HG03571 (cell line): ENCODE measurements at regions not wholly inside any gene's neighbourhood (a gene's known extent, or its start where the extent isn't known, plus 50 kb on each side); places are given as distances from the start of the nearest gene placed in this dataset.

Source experiments
- ATAC-seq: cut with Tn5 transposase; IDR thresholded peaks from one replicate; pipeline ENCODE4 v1.9.1; 2021; ENCODE audit not compliant: unreplicated experiment

DNA sequence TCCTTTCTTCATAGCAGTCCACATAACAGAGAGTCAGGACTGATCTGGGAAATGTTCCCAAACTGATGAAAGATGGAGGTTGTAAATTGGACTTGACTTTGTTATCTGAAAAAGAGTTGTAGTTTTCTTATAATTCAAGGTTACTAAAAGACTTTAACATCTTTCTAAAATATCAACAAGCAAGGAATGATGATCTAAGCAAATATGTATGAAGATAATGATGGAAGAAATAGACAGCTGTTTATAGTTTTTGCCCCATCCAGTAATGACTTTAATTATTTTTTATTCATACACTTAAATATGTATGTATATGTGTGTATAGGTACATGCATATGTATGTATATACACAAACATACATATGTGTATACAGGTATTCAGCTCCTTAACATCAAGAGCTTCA, 411.1 kb upstream of the SPOCK3 start:
- no peak for ATAC-seq

- ATAC-seq = no peak
Measured at GRCh38 chr4:167652267-167652666, 418.0 kb upstream of the SPOCK3 start.

GRCh38 chr4:167688660-167689142, 403.6 kb upstream of the ANXA10 start:
- no peak for ATAC-seq

DNA sequence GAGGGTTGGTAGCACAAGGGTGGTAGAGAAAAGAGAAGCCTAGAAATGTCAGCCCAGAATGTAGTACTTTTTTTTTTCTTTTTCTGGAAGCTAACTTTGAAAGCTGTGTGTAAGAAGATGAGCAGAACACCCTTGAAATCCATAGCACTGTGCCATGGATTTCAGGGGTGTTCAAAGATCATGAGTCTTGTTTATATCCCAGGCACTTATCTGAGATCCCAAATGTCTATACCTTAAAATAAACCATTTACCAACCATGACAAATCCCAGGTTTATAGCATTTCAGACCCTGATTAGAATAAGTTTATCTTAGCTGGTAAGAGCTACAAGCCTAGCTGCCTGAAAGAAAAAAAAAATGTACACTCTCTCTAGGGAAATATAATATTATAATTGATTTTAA, 389.9 kb upstream of the ANXA10 start:
- no peak for ATAC-seq

DNA sequence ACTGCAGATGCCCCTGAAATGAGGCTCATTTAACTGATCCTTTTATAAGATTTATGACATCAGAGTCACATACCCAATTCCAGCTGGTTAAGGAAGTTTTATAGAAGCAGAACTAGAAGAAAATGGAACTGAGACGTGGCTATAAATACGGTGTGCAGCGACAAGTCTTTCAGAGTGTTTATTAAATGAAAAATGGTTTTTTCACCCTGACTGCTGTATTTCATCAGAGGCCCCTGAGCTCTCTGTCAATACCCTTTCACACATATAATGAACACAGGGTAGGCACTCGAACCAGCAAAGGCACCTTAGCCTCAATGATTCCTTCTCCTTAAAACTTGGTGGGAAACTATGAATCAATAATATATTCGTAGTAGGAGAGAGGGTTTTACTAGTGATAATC, 380.8 kb upstream of the ANXA10 start:
- no peak for ATAC-seq

DNA sequence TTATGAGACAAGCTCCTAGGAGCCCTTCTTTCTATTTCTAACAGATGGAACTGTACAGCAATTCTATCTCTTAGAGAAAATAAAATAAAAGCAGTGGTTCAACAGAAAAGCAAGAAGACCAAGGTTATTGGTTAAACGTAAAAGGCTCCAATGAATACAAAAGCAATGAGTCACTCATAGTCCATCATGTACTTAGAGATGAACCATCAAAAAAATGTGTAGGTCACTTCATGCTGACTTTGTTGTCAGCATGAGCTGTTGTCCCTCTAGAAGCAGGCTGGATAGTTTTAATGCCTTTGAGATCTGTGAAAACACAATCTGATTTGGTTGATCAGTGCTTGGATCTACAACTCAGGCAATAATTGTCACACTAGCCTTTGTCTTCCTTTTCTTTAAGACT, 378.6 kb upstream of the ANXA10 start:
- no peak for ATAC-seq

DNA sequence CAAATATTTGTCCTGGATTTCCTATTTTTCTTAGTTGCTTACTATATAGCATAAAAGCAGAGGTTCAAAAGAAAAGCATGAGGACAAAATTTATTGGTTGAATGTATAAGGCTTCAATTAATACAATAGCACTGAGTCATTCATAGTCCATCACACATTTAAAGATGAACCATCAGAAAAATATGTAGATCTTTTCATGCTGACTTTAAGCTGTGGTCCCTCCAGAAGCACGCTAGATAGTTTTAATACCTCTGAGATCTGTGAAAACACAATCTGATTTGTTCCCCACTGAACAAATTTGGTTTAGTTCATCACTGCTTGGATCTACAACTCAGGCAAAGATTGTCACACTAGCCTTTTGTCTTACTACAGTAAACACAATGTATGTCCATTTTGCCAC, 377.2 kb upstream of the ANXA10 start:
- no peak for ATAC-seq

DNA sequence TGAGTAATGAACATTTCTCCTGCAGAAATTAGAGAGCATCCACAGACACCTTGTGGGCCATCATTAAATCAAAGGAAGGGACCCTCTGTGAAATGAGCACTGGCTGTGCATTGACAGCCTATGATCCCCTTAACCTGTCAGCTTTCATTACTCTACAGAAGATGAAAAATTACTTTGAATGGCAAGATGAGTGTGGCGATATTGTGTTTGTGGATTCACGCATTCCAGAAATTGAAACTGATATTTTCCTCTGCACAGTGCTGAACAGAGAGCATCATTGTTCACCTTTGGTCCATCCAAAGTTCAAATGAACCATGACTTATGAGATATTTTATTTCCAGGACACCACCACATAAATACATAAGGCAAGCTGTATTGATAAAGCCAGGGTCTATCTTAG, 374.8 kb upstream of the ANXA10 start:
- ATAC-seq = no peak

- ATAC-seq = no peak
Measured at GRCh38 chr4:167721617-167722486, 370.5 kb upstream of the ANXA10 start.

DNA sequence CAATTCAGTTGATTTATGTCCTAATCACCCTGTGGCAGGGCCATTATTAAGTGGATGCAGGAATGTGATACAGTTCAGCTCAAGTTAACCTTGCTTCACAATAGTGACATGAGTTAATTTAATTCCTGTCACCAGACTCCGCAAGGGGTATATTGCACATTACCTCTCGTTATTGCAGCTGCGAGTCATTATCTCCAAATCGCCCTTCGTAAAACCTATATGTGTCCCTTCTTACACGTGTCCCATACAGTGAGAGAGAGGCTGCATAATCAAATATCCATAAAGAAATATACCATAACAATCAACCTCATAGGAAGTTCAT, 369.9 kb upstream of the ANXA10 start:
- ATAC-seq = no peak

GRCh38 chr4:167724941-167725340, 367.4 kb upstream of the ANXA10 start:
- no peak for ATAC-seq

DNA sequence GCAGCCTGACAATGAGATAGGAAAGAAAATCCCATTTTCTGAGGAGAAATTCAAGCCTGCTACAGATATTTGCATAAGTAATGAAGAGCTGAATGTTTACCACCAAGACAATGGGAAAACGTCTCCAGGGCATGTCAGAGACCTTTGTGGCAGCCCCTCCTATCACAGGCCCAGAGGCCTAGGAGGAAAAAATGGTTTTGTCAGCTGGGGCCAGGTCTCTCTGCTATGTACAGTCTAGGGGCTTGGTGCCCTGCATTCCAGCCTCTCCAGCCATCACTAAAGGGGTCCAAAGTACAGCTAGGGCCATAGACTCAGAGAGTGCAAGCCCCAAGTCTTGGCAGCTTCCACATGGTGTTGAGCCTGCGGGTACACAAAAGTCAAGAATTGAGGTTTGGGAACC, 361.6 kb upstream of the ANXA10 start:
- ATAC-seq = no peak

- no peak for ATAC-seq
Measured at GRCh38 chr4:167745024-167745687, 347.2 kb upstream of the ANXA10 start.

GRCh38 chr4:167767281-167767680, 325.1 kb upstream of the ANXA10 start:
- ATAC-seq = no peak

DNA sequence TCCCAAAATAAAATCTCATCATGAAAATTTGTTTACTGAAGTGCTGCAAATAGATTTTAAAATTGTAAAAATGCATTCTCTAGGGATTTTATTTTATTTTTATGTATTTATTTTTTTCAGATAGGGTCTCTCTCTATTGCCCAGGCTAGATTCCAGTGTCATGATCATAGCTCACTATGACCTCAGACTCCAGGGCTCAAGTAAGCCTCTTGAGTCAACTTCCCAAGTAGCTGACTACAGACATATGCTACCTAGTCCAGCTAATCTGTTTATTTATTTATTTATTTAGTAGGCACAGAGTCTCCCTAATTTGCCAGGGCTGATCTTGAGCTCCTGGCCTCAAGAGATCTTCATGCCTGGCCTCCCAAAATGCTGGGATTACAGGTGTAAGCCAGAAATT, 317.7 kb upstream of the ANXA10 start:
- no peak for ATAC-seq

DNA sequence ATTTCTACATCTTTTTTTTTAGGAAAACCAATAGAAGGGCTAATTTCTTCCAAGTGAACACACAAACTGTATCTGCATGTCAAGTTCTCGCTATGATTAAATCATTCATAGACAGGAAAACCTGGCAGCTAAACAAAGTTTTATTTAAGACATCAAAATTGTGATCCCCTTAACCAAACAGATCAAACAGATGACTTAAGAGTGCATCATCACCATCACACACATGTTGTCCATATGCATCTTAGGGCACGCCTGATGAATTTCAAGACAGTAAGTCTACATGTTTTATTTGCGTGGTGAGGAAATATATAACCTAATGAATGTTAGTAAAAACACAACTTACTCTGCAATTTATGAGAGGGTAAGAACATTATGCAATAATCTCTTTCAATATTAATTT, 317.0 kb upstream of the ANXA10 start:
- ATAC-seq = no peak

- no peak for ATAC-seq
Measured at GRCh38 chr4:167779280-167779679, 313.1 kb upstream of the ANXA10 start.

DNA sequence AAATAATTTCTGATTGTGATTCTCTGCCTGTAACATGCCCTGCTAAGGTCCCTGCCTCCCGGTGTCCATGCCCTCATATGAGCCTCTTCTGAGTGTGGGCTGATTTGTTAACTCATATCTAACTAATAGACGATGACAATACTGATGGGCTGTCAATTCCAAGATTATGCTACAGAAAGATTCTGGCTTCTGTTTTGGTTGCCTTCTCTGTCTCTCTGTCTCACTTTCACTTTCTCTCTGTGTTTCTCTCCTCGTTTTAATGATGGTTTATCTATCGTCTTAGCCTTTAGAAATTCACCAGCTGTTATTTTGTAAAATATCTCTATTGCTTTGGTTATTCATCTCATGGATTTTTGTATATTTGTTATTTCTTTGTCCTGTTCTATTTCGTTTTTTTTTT, 312.5 kb upstream of the ANXA10 start:
- no peak for ATAC-seq

GRCh38 chr4:167784826-167785225, 307.5 kb upstream of the ANXA10 start:
- no peak for ATAC-seq

DNA sequence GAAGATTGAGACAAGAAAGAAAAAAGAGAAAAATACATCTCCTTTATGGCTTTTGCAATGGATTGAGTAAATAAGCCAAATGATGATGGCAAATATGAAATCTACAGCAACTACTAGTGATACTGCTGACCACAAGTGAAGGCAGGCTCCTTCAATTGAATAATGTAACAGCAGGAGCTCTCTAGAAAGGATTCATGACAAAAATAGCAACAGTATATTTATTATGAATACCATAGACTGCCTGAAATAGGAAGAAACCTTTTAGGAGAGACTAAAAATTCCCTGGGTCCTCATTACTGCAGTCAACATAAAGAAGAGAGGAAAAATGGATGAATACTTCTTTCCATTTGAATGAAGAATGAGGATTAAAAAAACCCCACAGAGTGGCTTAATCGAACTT, 306.8 kb upstream of the ANXA10 start:
- ATAC-seq = no peak

- ATAC-seq = no peak
Measured at GRCh38 chr4:167786504-167786903, 305.8 kb upstream of the ANXA10 start.

GRCh38 chr4:167787231-167787630, 305.1 kb upstream of the ANXA10 start:
- no peak for ATAC-seq
